A673 (cell line): ENCODE measurements at regions not wholly inside any gene's neighbourhood (a gene's known extent, or its start where the extent isn't known, plus 50 kb on each side); places are given as distances from the start of the nearest gene placed in this dataset.

Experiments used
- EZH2 ChIP-seq: fragments of 200-600 bp; sonication (generic); IDR thresholded peaks from 2 replicates; pipeline ENCODE4 v1.6.1; 2017; ENCODE audit warnings: borderline replicate concordance, low read depth, mild to moderate bottlenecking, mixed read lengths, antibody characterized with exemption, low read length; ENCODE audit not compliant: poor library complexity, severe bottlenecking
- TF ChIP-seq, protein P1 (sequence below): fragments of 300-800, 200-600 bp; sonication (generic); conservative IDR thresholded peaks from 2 replicates; pipeline ENCODE4 v1.5.1; 2017; ENCODE audit warnings: low read depth, mild to moderate bottlenecking, antibody characterized with exemption, low read length, moderate library complexity, mixed read lengths

DNA sequence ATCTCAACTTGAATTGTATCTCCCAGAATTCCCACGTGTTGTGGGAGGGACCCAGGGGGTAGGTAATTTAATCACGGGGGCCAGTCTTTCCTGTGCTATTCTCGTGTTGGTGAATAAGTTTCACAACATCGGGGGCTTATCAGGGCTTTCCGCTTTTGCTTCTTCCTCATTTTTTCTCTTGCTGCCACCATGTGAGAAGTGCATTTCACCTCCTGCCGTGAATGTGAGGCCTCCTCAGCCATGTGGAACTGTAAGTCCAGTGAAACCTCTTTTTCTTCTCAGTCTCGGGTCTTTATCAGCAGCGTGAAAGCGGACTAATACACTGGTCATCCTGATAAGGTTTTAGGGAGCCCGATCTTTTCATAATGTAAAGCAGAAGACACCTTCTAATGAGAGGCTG, 687.0 kb upstream of the FTMT start:
- TF ChIP-seq, protein P1, sequence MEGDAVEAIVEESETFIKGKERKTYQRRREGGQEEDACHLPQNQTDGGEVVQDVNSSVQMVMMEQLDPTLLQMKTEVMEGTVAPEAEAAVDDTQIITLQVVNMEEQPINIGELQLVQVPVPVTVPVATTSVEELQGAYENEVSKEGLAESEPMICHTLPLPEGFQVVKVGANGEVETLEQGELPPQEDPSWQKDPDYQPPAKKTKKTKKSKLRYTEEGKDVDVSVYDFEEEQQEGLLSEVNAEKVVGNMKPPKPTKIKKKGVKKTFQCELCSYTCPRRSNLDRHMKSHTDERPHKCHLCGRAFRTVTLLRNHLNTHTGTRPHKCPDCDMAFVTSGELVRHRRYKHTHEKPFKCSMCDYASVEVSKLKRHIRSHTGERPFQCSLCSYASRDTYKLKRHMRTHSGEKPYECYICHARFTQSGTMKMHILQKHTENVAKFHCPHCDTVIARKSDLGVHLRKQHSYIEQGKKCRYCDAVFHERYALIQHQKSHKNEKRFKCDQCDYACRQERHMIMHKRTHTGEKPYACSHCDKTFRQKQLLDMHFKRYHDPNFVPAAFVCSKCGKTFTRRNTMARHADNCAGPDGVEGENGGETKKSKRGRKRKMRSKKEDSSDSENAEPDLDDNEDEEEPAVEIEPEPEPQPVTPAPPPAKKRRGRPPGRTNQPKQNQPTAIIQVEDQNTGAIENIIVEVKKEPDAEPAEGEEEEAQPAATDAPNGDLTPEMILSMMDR = no peak
- no peak for TF ChIP-seq EZH2
